DND-41 (cell line): ENCODE measurements at regions not wholly inside any gene's neighbourhood (a gene's known extent, or its start where the extent isn't known, plus 50 kb on each side); places are given as distances from the start of the nearest gene placed in this dataset.
"Not testable (repeated sequence)": the region's sequence is repeated elsewhere in the genome, so short reads cannot be mapped to it uniquely, and the experiment has no call there.

Source experiments
- ATAC-seq: fragments of 200-7000 bp; cut with Tn5 transposase; 3 replicates; pipeline ENCODE4 v1.9.1; 2021; ENCODE audit warnings: low read depth; ENCODE audit not compliant: insufficient read depth
- DNase-seq: peaks from one replicate; pipeline ENCODE4 v3.0.0-alpha.2; 2020
- H2AFZ ChIP-seq: 2 replicates; pipeline ENCODE4 v1.6.0; 2012; ENCODE audit warnings: low read depth, low read length
- H3K27ac ChIP-seq: 2 replicates; pipeline ENCODE4 v1.5.1; 2012; ENCODE audit warnings: low read length, inconsistent platforms
- H3K27me3 ChIP-seq: fragments of 200-600 bp; sonication (generic); 2 replicates; pipeline ENCODE4 v1.6.0; 2012; ENCODE audit warnings: low read length, mild to moderate bottlenecking, inconsistent platforms; ENCODE audit not compliant: insufficient read depth, poor library complexity
- H3K36me3 ChIP-seq: 2 replicates; pipeline ENCODE4 v1.5.1; 2012; ENCODE audit warnings: low read length, inconsistent platforms; ENCODE audit not compliant: insufficient read depth
- H3K4me1 ChIP-seq: 2 replicates; pipeline ENCODE4 v1.5.1; 2012; ENCODE audit warnings: mild to moderate bottlenecking, low read length; ENCODE audit not compliant: insufficient read depth
- H3K4me2 ChIP-seq: 2 replicates; pipeline ENCODE4 v1.6.0; 2012; ENCODE audit warnings: mild to moderate bottlenecking, moderate library complexity, low read length, inconsistent platforms; ENCODE audit not compliant: insufficient read depth
- H3K4me3 ChIP-seq, 2 experiments: fragments of 200-600 bp in 1 of 2; shearing (Covaris generic) in 1 of 2; 2 replicates each; pipeline ENCODE4 v1.5.1; 2012 to 2016; ENCODE audit warnings: inconsistent platforms in 2 of 2, low read length in 2 of 2, mild to moderate bottlenecking in 2 of 2, low read depth in 1 of 2, moderate library complexity in 1 of 2
- H3K79me2 ChIP-seq: 2 replicates; pipeline ENCODE4 v1.6.0; 2012; ENCODE audit warnings: low read length, inconsistent platforms; ENCODE audit not compliant: insufficient read depth
- H3K9ac ChIP-seq: 2 replicates; pipeline ENCODE4 v1.6.0; 2012; ENCODE audit warnings: low read depth, mild to moderate bottlenecking, inconsistent platforms, low read length, moderate library complexity
- H3K9me3 ChIP-seq: 2 replicates; pipeline ENCODE4 v1.5.1; 2012; ENCODE audit warnings: low read length, moderate library complexity, mild to moderate bottlenecking, inconsistent platforms; ENCODE audit not compliant: insufficient read depth, severe bottlenecking
- H4K20me1 ChIP-seq: 2 replicates; pipeline ENCODE4 v1.6.0; 2012; ENCODE audit warnings: low read length; ENCODE audit not compliant: insufficient read depth
- EZH2 ChIP-seq: IDR thresholded peaks from 3 replicates; pipeline ENCODE4 v1.6.1; 2012; ENCODE audit warnings: borderline replicate concordance, low read depth, mild to moderate bottlenecking, moderate library complexity, low read length, inconsistent platforms; ENCODE audit not compliant: severe bottlenecking
- TF ChIP-seq, protein P1 (sequence below): IDR thresholded peaks from 2 replicates; pipeline ENCODE4 v1.5.1; 2012; ENCODE audit warnings: borderline replicate concordance, low read length, moderate library complexity, mild to moderate bottlenecking; ENCODE audit not compliant: poor library complexity, severe bottlenecking; ENCODE audit errors: extremely low read depth

DNA sequence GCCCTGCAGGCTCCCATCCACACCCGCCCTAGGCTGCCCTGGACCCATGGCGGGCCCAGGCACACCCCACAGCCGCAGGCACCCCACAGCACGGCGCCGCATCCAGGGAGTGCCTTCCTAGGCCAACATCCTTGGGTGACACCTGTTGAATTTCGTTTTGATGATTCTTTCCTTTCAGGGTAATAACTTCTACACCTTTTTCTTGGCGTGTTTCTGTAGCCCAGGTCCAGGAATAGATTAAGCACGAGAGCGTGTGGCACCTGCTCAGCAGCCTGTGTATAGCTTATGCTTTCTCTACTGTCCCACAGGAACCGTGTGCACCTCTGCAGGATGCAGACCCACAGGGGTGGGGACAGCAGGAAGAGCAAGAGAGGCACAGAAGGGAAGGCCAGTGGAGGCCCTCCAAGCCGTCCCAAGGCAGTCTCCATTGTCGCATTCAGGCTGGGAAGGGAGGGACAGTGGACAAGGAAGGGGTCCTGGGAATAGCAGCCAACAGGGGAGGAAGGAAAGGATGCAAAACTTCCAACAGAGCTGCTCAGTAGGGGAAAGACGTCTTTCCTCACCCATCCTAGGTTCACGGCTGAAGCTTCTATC, 118.1 kb upstream of the AFDN start:
- H3K4me1 ChIP-seq = peaks cover 19% of the 10 kb centered on the region
- no peak overlapping the region for H3K9ac ChIP-seq
- H3K27ac ChIP-seq = no peak overlapping the region
- DNase-seq (no peak), ATAC-seq (no peak)
- no peak overlapping the region for H3K4me2 ChIP-seq
- H3K79me2 ChIP-seq = no peaks in the 10 kb centered on the region
- H4K20me1 ChIP-seq = peaks cover 30% of the 10 kb centered on the region
- no peaks in the 10 kb centered on the region for H3K36me3 ChIP-seq
- no peak for TF ChIP-seq EZH2
- TF ChIP-seq, protein P1, sequence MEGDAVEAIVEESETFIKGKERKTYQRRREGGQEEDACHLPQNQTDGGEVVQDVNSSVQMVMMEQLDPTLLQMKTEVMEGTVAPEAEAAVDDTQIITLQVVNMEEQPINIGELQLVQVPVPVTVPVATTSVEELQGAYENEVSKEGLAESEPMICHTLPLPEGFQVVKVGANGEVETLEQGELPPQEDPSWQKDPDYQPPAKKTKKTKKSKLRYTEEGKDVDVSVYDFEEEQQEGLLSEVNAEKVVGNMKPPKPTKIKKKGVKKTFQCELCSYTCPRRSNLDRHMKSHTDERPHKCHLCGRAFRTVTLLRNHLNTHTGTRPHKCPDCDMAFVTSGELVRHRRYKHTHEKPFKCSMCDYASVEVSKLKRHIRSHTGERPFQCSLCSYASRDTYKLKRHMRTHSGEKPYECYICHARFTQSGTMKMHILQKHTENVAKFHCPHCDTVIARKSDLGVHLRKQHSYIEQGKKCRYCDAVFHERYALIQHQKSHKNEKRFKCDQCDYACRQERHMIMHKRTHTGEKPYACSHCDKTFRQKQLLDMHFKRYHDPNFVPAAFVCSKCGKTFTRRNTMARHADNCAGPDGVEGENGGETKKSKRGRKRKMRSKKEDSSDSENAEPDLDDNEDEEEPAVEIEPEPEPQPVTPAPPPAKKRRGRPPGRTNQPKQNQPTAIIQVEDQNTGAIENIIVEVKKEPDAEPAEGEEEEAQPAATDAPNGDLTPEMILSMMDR = no peak
- peaks cover 13% of the 10 kb centered on the region for H3K27me3 ChIP-seq
- H3K9me3 ChIP-seq = no peaks in the 10 kb centered on the region
- no peak overlapping the region for H2AFZ ChIP-seq
- H3K4me3 ChIP-seq = no peak overlapping the region

DNA sequence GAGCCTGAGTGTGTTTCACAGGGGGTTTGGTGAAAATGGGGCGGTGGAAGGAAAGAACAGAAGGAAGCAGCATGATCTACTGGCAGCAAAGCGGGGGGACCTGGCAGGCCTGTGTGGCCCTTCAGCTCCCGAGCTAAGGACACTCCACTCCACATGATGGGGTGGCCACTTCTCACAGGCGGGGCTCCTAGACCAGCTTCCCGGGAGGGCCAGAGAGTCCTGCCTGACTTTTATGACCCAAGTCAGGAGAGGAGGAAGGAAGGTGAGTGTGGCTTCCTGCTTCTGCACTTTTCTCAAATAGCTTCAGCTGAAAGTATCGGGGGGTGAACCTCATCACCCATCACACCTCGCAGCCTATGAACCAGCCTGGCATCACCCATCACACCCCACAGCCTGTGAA, 117.5 kb upstream of the AFDN start:
- peaks cover 19% of the 10 kb centered on the region for H3K4me1 ChIP-seq

DNA sequence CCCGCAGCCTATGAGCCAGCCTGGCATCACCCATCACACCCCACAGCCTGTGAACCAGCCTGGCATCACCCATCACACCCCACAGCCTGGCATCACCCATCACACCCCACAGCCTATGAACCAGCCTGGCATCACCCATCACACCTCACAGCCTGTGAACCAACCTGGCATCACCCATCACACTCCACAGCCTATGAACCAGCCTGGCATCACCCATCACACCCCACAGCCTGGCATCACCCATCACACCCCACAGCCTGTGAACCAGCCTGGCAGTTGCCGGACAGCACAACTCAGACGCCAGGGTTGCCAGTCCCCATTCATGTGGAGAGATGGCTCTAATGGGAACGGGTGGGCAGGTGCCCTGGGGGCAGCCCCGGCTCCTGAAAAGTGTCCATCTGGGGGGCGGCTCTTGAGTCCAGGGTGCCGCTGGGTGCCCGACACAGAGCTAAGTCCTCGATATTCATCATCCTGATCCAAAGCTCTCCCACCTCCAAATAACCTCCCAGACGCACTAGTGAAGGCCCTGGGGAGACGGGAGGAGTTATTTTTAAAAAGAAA, 116.9 kb upstream of the AFDN start:
- H3K4me3 ChIP-seq, ATAC-seq, H3K79me2 ChIP-seq, H3K36me3 ChIP-seq, H3K9ac ChIP-seq, H3K27ac ChIP-seq, H3K4me2 ChIP-seq, H3K27me3 ChIP-seq, H2AFZ ChIP-seq, DNase-seq, H3K9me3 ChIP-seq: not testable (repeated sequence)
- H4K20me1 ChIP-seq = peaks cover 24% of the 10 kb centered on the region
- peaks cover 19% of the 10 kb centered on the region for H3K4me1 ChIP-seq

More for the DNA sequence above, 117.5 kb upstream of the AFDN start:
- Histone ChIP-seq H3K79me2 (no peaks in the 10 kb centered on the region), H3K27ac (no peak overlapping the region), H3K9me3 (no peaks in the 10 kb centered on the region), H3K4me2 (no peak overlapping the region), H3K4me3 (no peak overlapping the region), H3K27me3 (peaks cover 13% of the 10 kb centered on the region), H3K36me3 (no peaks in the 10 kb centered on the region), H3K9ac (no peak overlapping the region), H4K20me1 (peaks cover 30% of the 10 kb centered on the region), H2AFZ (no peak overlapping the region)
- DNase-seq (no peak), ATAC-seq (no peak)
- TF ChIP-seq, protein P1 = no peak
- no peak for TF ChIP-seq EZH2

- no peak for ATAC-seq
- no peak overlapping the region for H3K9ac ChIP-seq
- H4K20me1 ChIP-seq = peaks cover 21% of the 10 kb centered on the region
- H3K36me3 ChIP-seq = no peaks in the 10 kb centered on the region
- peaks cover 3% of the 10 kb centered on the region for H3K27me3 ChIP-seq
- peaks cover 17% of the 10 kb centered on the region for H3K4me1 ChIP-seq
- DNase-seq = no peak
- no peak overlapping the region for H3K4me2 ChIP-seq
- no peak overlapping the region for H2AFZ ChIP-seq
- H3K27ac ChIP-seq = no peak overlapping the region
- no peaks in the 10 kb centered on the region for H3K79me2 ChIP-seq
- H3K4me3 ChIP-seq = no peak overlapping the region
- TF ChIP-seq, protein P1 = no peak
- no peak for TF ChIP-seq EZH2
- no peaks in the 10 kb centered on the region for H3K9me3 ChIP-seq
Measured at GRCh38 chr6:167710363-167710920, 116.3 kb upstream of the AFDN start.
